SIG-M5 treated with dmso at 0.1 percent for 504 hours (cell line): ENCODE measurements at regions not wholly inside any gene's neighbourhood (a gene's known extent, or its start where the extent isn't known, plus 50 kb on each side); places are given as distances from the start of the nearest gene placed in this dataset.
A peak's percentile ranks its signal among the peaks of the same experiment; 100 is the strongest.
"Not testable (repeated sequence)": the region's sequence is repeated elsewhere in the genome, so short reads cannot be mapped to it uniquely, and the experiment has no call there.

Source experiments
- DNase-seq: peaks from one replicate; lab custom pipeline; 2025; ENCODE audit not compliant: unreplicated experiment; lab: John Stamatoyannopoulos, UW

DNA sequence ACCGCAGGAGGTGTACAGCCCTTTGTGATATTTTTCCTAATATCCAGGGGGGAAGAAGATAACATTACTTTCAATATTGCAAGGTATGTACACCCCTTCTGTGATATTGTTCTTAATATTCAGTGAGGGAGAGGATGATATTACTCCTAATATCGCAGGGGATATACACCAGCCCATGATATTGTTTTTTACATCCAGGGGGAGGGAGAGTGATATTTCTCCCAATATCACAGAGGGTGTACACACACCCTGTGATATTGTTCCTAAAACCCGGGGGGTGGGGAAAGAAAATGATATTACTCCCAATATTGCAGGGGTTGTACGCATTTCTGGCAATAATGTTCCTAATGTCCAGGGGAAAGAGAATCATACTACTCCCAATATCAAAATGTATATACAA lies 58.0 kb upstream of the SLC25A48 start:
- no peak for DNase-seq

DNA sequence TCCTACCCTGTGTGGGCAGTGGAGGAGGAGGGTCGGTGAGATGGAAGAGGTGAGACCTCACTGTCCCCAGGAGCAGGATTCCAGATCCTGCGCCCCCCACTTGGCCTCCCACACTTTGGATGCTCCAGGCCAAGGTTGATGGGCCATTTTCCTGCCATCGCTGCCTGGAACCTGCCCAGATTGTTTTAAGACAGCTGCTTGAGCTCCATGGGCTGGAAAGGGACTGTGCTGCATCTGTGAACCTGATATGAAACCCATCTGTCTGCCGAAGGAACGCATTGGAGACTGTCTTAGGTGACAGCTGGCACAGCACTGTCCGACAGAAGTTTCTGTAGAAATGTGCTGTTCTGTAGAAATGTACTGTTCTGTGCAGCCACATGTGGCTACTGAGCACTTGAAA lies 72.7 kb upstream of the SLC25A48 start:
- DNase-seq: no peak

DNA sequence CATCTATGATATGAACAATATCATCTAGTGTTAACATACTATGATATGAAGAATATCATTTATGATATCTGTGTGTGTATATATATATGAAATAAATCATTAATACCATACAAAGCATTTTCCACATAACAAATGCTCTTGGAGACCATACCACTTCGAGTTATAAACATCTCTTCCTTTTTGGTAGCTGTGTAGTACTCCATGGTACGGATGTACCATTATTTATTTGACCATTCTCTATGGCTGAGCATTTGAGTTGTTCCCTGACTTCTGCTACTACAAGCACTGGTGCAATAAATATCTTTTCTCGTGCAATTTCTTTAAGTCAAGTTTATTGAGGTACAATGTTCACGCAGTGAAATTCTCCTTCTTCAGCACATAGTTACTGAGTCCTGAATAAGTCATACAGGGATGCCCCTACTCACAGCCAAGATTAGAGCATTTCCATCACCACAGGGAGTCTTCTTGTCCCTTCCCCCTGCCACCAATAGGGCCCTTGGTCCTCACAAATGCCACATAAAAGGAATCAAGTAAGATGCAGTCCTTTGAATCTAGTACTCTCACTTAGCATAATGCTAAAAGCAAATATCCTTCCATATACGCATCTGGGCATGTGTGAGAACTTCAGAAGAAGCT lies 75.2 kb upstream of the SLC25A48 start:
- no peak for DNase-seq

DNA sequence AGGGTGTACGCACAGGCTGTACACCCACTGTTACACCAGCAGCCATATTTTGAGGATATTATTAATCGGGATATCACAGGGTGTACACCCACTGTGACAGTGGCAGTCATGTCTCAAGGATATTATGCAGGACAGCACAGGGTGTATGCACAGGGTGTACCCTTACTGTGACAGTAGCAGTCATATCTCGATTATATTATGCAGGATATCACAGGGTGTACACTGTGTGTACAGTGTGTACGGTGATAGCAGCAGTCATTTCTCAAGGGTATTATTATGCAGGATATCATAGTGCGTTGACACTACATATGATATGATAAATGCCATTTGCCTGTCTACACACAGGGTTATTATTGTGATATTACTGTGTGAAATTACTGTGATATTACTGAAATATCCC lies 80.5 kb upstream of the SLC25A48 start:
- no peak for DNase-seq

DNA sequence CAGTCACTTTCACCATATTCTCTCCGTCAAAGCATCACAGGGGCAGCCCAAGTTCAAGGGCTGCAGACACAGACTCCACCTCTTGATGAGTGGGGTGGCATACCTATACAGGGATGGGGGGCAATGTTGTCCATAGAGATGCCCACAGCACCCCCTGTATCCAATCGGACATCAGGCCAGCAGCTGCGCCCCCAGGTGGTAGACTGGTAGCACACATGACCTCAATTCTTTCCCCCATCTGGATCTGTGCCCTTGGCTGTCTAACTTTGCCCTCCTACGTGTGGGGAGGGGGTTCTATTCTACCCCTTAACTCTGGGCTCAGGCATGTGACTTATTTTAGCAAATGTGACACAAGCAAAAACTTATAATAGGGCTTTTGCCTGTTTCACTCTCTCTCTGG lies 84.0 kb upstream of the SLC25A48 start:
- no peak for DNase-seq

DNA sequence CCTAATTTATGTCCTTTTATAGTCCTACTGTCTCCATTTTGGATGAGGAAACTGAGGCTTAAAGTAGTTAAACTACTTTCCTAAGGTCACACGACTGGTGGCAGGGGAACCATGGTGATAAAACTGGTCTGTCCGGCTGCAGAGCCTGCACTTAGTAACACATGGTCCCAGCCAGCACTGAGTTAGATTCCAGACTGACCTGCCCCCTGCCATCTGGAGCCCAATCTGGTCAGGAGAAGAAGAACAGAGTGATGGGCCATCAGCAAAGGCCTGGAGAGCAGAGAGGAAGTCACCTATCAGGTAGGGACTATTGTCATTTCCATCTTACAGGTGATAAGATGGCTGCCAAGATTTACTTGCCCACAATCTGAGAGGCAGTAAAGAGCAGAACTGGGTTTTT lies 86.6 kb upstream of the SLC25A48 start:
- no peak for DNase-seq

DNA sequence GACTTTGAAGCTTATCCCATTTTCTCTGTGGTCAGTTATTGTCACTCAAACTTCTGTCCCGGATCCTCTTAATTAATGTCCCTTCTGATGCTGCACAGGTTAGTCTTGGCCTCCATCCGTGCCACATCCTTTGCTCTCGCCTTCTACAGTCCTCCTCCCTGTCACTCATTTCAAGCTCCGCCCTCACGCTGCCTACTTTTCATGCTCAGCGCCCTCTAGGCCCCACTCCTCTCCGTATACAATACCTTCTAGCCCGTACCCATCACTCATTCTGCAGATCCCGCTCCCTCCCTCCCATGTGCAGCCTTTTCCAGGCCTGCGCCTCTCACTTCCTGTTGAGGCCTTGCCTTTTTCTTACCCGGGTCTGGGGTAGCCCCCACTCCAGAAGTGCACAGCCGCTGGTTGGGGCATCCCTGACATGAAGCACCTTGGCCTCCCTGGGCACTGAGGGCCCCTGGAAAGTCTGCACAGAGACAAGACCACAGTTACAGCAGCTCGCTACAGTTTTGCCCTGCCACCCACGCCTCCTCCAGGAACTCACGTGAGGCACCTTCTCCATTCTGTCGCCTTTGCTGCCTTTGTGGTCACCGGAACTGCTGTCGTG lies 88.5 kb upstream of the SLC25A48 start:
- no peak for DNase-seq

DNA sequence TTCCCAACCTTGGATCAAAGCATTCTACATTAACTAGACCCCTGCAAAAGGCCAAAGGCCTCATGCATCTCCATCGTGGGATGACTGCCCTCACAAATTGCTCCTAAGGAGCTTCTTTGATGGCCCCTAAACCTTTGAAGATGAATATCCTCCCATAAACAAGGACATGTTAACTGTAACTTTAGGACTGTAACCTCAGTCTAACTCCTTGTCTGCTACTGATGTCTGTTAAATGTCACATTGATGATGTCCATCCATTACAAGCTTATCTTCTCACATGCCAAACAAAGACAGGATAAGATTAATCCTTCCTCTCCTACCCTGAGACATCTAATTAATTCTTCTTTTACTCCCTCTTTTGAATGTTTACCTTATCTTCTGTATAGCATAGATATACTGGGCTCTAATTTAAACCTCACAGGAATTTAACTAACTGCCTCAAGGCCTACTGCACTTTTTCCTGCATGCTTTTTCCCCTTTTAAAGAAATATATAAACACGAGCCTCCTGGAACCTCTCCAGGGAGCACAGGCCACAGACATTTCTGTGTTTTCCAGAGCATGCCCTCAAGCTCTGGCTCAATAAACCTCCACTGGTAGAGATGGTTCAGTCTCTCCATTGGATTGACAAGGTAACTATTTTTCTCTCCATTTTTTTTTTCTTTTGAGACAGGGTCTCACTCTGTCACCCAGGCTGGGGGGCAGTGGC lies 90.6 kb upstream of the SLC25A48 start:
- DNase-seq: no peak

DNA sequence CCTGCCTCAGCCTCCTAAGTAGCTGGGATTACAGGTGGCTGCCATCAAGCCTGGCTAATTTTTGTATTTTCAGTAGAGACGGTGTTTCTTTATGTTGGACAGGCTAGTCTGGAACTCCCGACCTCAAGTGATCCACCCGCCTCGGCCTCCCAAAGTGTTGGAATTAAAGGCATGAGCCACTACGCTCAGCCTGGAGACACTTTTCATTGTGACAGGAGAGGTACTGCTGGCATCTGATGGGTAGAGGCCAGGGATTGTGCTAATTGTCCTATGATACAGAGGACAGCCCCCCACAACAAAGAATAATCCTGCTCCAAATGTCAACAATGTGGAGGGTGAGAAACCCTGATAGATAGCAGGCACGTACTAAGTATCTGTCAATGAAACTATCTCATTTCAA lies 91.3 kb upstream of the SLC25A48 start:
- no peak for DNase-seq

DNA sequence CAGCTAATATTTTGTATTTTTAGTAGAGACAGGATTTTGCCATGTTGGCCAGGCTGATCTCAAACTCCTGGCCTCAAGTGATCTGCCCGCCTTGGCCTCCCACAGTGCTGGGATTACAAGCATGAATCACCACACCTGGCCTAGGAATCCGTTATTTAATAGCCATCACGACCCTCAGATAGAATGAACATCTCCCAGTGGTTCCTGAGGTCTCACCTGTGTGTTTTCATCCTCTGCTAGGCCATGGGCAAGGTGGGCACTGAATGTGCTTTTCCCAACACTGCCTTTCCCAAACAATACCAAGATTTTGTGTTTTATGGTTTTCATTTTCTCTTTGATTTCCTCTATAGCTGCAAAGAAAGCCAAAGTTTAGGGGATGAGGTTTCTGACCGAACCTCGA lies 92.2 kb upstream of the SLC25A48 start:
- not testable (repeated sequence) for DNase-seq

DNA sequence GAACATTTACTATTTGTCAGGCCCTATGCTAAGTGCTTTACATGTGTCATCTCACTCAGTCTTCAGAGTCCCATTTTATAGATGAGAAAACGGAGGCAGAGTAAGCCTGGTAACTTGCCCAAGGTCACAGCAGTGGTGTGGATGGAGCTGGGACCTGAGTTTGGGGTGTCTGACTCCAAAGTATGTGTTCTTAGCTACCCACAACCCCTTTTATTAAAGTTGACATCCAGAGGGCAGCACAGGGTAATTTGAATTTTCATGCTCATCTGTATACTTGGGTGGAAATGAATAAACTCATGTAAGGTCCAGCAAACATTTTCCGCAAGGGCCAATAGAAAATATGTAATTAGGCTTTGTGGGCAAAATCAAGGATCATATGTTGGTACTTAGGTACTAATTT lies 93.4 kb upstream of the SLC25A48 start:
- no peak for DNase-seq

DNA sequence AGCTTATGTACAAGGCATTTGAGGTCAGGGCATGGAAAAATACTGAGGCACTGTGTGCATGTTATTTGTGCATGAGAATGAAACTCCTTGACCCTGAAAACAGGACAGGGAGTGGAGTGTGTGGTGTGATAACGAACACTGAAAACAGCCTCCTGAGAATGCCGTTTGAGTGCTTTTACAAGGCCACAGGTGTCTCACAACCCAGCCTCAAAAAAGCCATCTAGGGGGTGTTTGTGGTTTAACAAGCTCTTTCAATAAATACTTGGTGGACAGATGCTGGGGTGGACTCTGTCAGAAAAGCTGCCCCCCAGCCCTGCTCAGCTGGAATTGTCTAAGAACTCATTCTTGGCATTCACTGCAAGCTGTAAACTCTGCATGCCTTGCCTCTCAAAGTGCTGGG lies 94.0 kb upstream of the SLC25A48 start:
- DNase-seq: no peak

DNA sequence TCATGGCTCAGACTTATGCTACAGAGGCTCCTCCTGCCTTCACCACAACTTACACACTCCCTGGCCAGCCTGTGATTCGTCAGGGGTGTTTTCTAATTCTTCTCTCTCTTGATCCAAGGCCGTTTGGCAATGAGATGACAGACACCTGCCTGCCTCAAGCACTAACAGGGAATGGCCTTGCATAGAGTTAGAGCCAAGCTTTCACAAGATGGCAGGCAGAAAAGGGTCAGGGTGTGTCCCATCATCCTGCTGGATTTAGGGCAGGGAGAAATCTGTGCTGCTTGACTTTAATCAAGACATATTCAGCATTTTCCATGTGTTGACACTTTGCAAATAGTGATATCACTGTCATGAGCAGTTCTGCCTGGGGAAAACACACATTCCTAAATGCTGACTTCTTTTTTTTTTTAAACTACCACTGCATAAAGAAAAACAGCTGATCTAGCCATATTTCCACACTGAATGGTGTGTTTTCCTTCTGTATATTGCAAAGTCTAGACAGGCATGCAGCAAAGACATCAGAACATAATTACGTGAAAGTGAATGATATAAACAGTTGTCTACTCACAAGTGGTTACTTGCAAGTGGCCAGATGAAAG lies 95.0 kb upstream of the SLC25A48 start:
- DNase-seq: no peak

DNA sequence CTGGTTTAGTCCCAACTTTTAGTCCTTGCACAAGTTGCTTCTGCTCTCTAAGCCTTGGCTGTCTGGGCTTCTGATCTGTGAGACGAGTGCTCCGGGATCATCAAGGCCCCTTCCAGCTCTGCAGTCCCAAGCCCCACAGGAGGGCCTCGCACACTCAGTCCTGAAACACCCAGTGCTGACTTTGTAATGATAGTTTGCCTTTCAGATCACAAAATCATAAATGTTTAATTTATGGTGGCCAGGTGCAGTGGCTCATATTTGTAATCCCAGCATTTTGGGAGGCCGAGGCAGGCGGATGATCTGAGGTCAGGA lies 95.9 kb upstream of the SLC25A48 start:
- no peak for DNase-seq

DNA sequence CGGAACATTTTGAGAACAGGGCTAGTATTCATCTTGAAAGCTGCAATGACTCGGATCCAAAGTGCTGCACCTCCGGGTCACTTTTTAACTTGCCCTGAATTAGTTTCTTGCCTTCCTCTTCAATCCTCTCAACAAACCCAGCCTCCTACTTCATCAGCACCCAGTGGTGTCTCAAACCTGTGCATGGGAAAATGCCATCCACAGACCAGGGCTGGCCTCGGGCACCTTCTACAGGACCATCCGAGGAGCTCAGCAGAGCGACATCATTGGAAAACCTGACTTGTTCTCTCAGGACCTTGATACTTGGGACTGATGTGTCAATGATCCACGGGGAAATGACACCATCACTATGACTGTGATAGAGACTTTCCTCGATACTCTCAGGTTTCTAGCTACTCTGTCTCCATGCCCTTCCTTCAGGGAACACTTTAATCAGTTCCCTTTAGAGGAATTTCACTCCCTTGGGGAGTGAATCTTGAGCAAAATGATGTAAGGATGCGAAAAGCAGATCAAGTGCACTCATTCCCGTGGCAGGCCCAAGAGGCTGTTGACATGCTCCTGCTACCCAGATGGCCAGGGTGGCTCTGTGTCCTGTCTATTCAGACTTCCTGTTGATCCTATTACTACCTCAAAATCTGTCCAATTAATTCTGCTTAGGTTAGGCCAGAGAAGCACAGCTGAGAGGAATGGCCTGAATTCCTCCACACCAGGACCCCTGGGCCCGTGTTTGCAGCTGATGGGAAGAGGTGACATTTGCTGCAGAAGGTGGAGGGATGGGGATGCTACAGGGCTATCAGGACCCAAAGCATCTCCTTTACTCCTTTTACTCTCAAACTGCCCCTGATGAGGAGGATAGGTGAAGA lies 96.5 kb upstream of the SLC25A48 start:
- DNase-seq: no peak

DNA sequence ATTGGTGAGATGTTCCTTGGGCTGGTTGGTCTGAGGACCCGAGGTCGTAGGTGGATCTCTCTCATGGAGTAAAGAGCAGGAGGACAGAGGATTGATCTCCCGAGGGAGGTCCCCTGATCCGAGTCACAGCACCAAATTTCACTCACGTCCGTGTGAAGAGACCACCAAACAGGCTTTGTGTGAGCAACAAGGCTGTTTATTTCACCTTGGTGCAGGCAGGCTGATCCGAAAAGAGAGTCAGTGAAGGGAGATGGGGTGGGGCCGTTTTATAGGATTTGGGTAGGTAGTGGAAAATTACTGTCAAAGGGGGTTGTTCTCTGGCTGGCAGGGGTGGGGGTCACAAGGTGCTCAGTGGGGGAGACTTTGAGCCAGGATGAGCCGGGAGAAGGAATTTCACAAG lies 97.5 kb upstream of the SLC25A48 start:
- not testable (repeated sequence) for DNase-seq

DNA sequence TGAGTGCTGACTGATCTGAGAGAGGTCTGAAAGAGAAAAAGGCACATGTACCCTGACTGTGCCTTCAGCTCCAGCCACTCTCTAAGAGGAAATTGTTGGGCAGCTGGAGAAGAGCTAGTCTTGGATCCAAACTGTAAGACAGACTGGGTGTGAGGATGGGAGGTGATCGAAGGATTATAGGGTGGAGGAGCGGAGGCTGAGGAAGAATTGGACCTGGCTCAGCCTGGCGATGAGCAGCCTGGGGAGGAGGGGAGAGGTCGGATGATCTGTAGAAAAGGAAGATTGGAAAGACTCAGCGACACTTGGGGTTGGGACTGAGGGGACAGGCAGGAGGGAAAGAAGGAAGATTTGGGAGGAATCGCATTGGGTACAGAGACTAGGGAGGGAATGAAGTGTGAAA lies 98.6 kb upstream of the SLC25A48 start:
- no peak for DNase-seq

DNA sequence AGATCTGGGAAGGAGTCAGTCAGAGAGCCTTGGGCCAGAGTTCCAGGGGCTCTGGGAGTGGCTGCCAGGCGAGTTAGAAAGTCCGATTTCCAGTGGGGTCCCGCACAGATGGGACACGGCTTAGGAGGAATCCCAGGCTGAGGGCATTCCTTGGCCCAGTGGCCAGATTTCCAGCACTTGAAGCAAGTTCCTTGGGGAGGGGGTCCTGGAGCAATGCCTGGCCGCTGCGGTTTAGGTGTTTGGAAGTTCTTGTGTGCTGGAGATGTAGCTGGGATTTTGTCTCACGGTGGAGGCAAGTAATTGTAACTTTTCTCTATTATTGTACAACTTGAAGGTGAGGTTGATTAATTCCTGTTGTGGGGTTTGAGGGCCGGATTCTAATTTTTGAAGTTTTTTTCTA lies 99.5 kb upstream of the SLC25A48 start:
- not testable (repeated sequence) for DNase-seq

DNA sequence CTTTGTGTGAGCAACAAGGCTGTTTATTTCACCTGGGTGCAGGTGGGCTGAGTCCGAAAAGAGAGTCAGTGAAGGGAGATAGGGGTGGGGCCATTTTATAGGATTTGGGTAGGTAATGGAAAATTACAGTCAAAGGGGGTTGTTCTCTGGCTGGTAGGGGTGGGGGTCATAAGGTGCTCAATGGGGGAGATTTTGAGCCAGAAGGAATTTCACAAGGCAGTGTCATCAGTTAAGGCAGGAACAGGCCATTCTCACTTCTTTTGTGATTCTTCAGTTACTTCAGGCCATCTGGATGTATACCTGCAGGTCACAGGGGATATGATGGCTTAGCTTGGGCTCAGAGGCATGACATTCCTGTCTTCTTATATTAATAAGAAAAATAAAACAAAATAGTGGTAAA lies 103.4 kb upstream of the SLC25A48 start:
- not testable (repeated sequence) for DNase-seq

DNA sequence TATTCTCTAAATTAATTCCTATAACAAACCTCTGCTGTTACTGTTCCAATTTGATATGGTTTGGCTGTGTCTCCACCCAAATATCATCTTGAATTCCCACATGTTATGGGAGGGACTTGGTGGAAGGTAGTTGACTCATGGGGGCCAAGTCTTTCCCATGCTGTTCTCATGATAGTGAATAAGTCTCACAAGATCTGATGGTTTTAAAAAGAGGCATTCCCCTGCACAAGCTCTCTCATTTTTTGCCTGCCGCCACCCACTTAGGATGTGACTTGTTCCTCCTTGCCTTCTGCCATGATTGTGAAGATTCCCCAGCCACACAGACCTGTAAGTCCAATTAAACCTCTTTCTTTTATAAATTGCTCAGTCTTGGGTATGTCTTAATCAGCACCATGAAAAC lies 104.3 kb upstream of the SLC25A48 start:
- not testable (repeated sequence) for DNase-seq

DNA sequence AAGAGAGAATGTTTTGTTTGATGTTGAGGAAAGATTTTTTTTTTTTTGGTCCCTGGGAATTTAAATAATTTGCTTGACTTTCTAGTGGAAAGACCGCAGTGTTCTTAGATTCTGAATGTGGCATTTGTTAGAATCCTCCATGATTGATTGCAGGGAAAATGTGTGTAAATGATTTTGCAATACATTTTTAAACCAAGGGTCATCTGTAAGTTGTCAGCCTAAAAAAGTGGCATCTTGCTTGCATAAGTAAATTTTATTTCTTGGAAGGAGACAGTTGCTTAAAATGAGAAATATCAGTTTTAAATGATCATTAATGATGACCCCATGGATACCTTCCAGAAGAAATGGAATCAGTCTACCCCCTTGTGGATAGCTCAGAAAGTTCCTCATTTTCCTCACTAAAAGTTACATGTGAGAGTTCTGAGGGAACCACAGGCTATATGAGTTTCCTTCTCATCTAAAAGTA lies 105.1 kb upstream of the SLC25A48 start:
- peak; percentile 12 for DNase-seq
